ENCODE measurements at regions not wholly inside any gene's neighbourhood (a gene's known extent, or its start where the extent isn't known, plus 50 kb on each side); places are given as distances from the start of the nearest gene placed in this dataset.

- TF ChIP-seq POLR2A (IDR thresholded peaks at IDR 0.05; ENCODE audit: low read depth), result no peak
- TF ChIP-seq CTCF (IDR thresholded peaks at IDR 0.05), result no peak
- no peak for TF ChIP-seq EP300 (IDR thresholded peaks at IDR 0.05)
Observed at GRCh38 chr4:104592183-104592582, 97.5 kb upstream of the CXXC4 start.

Measured in esophagus muscularis mucosa (tissue), 4 donors.